ENCODE measurements at regions not wholly inside any gene's neighbourhood (a gene's known extent, or its start where the extent isn't known, plus 50 kb on each side); places are given as distances from the start of the nearest gene placed in this dataset.

GRCh38 chr6:156351346-156351966 lies 425.7 kb upstream of the ARID1B start (continued):
- TF ChIP-seq, protein P1, sequence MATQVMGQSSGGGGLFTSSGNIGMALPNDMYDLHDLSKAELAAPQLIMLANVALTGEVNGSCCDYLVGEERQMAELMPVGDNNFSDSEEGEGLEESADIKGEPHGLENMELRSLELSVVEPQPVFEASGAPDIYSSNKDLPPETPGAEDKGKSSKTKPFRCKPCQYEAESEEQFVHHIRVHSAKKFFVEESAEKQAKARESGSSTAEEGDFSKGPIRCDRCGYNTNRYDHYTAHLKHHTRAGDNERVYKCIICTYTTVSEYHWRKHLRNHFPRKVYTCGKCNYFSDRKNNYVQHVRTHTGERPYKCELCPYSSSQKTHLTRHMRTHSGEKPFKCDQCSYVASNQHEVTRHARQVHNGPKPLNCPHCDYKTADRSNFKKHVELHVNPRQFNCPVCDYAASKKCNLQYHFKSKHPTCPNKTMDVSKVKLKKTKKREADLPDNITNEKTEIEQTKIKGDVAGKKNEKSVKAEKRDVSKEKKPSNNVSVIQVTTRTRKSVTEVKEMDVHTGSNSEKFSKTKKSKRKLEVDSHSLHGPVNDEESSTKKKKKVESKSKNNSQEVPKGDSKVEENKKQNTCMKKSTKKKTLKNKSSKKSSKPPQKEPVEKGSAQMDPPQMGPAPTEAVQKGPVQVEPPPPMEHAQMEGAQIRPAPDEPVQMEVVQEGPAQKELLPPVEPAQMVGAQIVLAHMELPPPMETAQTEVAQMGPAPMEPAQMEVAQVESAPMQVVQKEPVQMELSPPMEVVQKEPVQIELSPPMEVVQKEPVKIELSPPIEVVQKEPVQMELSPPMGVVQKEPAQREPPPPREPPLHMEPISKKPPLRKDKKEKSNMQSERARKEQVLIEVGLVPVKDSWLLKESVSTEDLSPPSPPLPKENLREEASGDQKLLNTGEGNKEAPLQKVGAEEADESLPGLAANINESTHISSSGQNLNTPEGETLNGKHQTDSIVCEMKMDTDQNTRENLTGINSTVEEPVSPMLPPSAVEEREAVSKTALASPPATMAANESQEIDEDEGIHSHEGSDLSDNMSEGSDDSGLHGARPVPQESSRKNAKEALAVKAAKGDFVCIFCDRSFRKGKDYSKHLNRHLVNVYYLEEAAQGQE (IDR thresholded peaks at IDR 0.05; ENCODE audit: low read depth), result no peak
- TF ChIP-seq JUND (IDR thresholded peaks at IDR 0.05) (no peak), RAD21 (IDR thresholded peaks at IDR 0.05; ENCODE audit: low read depth) (no peak), POLR2AphosphoS5 (IDR thresholded peaks at IDR 0.05; ENCODE audit: low read depth, low read length) (no peak), ZFX (IDR thresholded peaks at IDR 0.05) (no peak), SIN3A (IDR thresholded peaks at IDR 0.05; ENCODE audit: low read depth) (no peak)

GRCh38 chr6:156350337-156350736 lies 426.8 kb upstream of the ARID1B start:
- H3K4me1 ChIP-seq (ENCODE audit: control insufficient read depth in 1 of 2, insufficient read depth in 2 of 2, low read length in 2 of 2), result no peaks in the 10 kb centered on the region
- H3K9me3 ChIP-seq (ENCODE audit: control insufficient read depth in 1 of 2, insufficient read depth in 1 of 2, low read depth in 1 of 2, low read length in 2 of 2), result no peaks in the 10 kb centered on the region
- ATAC-seq, result no peak
- CTCF ChIA-PET, result no interaction called here
- DNase-seq (ENCODE audit: low read depth, low spot score), result no peak
- no peak overlapping the region for H3K4me3 ChIP-seq (replicated peaks in 1 of 2; ENCODE audit: low read depth in 1 of 2, low read length in 2 of 2)
- no peaks in the 10 kb centered on the region for H3K36me3 ChIP-seq (ENCODE audit: control insufficient read depth in 1 of 2, insufficient read depth in 2 of 2, low read length in 2 of 2)
- H3K9ac ChIP-seq (ENCODE audit: low read length), result no peak overlapping the region
- intact Hi-C loops (cut with micrococcal nuclease), result no loop called here
- no peak for TF ChIP-seq SP1 (IDR thresholded peaks at IDR 0.05; ENCODE audit: low read depth)
- TF ChIP-seq EZH2phosphoT487 (IDR thresholded peaks at IDR 0.05; ENCODE audit: borderline replicate concordance), result no peak
- TF ChIP-seq ZNF274 (IDR thresholded peaks at IDR 0.05; ENCODE audit: low read depth, low read length), result no peak
- TF ChIP-seq EGR1 (IDR thresholded peaks at IDR 0.05; ENCODE audit: low read depth), result no peak
- no peak for TF ChIP-seq CBX3 (IDR thresholded peaks at IDR 0.05; ENCODE audit: low read depth)
- TF ChIP-seq POLR2A (IDR thresholded peaks at IDR 0.05; ENCODE audit: borderline replicate concordance, extremely low read depth, insufficient read depth, insufficient read length), result no peak
- TF ChIP-seq ATF3 (IDR thresholded peaks at IDR 0.05), result no peak
- no peak overlapping the region for H2AFZ ChIP-seq (ENCODE audit: low read depth, low read length, poor library complexity, severe bottlenecking)
- H3K4me2 ChIP-seq (ENCODE audit: low read length), result no peak overlapping the region
- no peaks in the 10 kb centered on the region for H3K9me2 ChIP-seq (ENCODE audit: insufficient read depth)
- POLR2A ChIA-PET, result no interaction called here
- no peaks in the 10 kb centered on the region for H4K20me1 ChIP-seq (ENCODE audit: insufficient read depth)
- RAD21 ChIA-PET (ENCODE audit: low non-redundant PET in 1 of 2, low total read pairs in 2 of 2, uncharacterized antibody in 2 of 2, unreplicated experiment in 2 of 2), result no interaction called here
- H3K27ac ChIP-seq (ENCODE audit: low read depth, low read length), result no peak overlapping the region
- BruUV-seq (replicated peaks), result no TSS peak
- H3K27me3 ChIP-seq (ENCODE audit: insufficient read depth, low read length), result peaks cover 29% of the 10 kb centered on the region
- no peaks in the 10 kb centered on the region for H3K79me2 ChIP-seq (ENCODE audit: insufficient read depth, low read length)
